ENCODE measurements at regions not wholly inside any gene's neighbourhood (a gene's known extent, or its start where the extent isn't known, plus 50 kb on each side); places are given as distances from the start of the nearest gene placed in this dataset.

GRCh38 chr14:83347874-83348273 lies 1814.2 kb upstream of the SEL1L start:
- Histone ChIP-seq H3K4me3 (ENCODE audit: low read depth, low read length) (no peak overlapping the region), H3K4me1 (ENCODE audit: control insufficient read depth, insufficient read depth, low read length) (no peaks in the 10 kb centered on the region), H3K27me3 (ENCODE audit: control insufficient read depth, insufficient read depth, low read length) (no peaks in the 10 kb centered on the region), H3K27ac (ENCODE audit: low read depth, low read length) (no peak overlapping the region), H3K36me3 (ENCODE audit: control insufficient read depth, insufficient read depth, low read length) (no peaks in the 10 kb centered on the region), H3K9me3 (ENCODE audit: control insufficient read depth, insufficient read depth, low read length) (no peaks in the 10 kb centered on the region)
- no CpG with 5 or more reads among the region's 1 CpG for WGBS (ENCODE audit: insufficient coverage)
- no peak for DNase-seq (ENCODE audit: low read depth in 4 of 6, low spot score in 6 of 6)

DNA sequence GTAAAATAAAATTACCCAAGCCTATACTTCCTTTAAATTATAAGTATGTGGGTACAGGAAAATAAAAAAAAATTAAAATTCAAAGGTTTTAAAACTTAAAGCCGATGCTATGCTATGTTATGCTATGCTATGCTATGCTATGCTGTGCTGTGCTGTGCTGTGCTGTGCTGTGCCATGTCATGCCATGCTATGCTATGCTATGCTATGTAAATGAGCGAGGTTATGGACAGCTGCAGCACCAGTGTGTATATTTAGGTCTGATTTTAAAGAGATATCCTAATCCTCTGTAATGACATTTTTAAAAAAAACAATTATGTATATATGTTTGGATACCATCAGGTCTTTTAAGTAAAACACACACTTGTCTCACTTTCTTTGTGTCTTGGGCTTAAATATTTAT lies 1822.0 kb upstream of the SEL1L start:
- Histone ChIP-seq H3K4me3 (ENCODE audit: low read depth, low read length) (no peak overlapping the region), H3K27me3 (ENCODE audit: control insufficient read depth, insufficient read depth, low read length) (no peaks in the 10 kb centered on the region), H3K9me3 (ENCODE audit: control insufficient read depth, insufficient read depth, low read length) (no peaks in the 10 kb centered on the region), H3K36me3 (ENCODE audit: control insufficient read depth, insufficient read depth, low read length) (no peaks in the 10 kb centered on the region), H3K27ac (ENCODE audit: low read depth, low read length) (no peak overlapping the region), H3K4me1 (ENCODE audit: control insufficient read depth, insufficient read depth, low read length) (no peaks in the 10 kb centered on the region)
- DNase-seq (ENCODE audit: low read depth in 4 of 6, low spot score in 6 of 6) = no peak
- WGBS (ENCODE audit: insufficient coverage) = no CpG with 5 or more reads among the region's 2 CpGs

GRCh38 chr14:83356080-83356479 lies 1822.4 kb upstream of the SEL1L start:
- Histone ChIP-seq H3K36me3 (ENCODE audit: control insufficient read depth, insufficient read depth, low read length) (no peaks in the 10 kb centered on the region), H3K4me3 (ENCODE audit: low read depth, low read length) (no peak overlapping the region), H3K27me3 (ENCODE audit: control insufficient read depth, insufficient read depth, low read length) (no peaks in the 10 kb centered on the region), H3K27ac (ENCODE audit: low read depth, low read length) (no peak overlapping the region), H3K4me1 (ENCODE audit: control insufficient read depth, insufficient read depth, low read length) (no peaks in the 10 kb centered on the region), H3K9me3 (ENCODE audit: control insufficient read depth, insufficient read depth, low read length) (no peaks in the 10 kb centered on the region)
- WGBS (ENCODE audit: insufficient coverage) = no CpG with 5 or more reads among the region's 5 CpGs
- DNase-seq (ENCODE audit: low read depth in 4 of 6, low spot score in 6 of 6) = peak in 2 of 6 donors; percentile 25 to 28

DNA sequence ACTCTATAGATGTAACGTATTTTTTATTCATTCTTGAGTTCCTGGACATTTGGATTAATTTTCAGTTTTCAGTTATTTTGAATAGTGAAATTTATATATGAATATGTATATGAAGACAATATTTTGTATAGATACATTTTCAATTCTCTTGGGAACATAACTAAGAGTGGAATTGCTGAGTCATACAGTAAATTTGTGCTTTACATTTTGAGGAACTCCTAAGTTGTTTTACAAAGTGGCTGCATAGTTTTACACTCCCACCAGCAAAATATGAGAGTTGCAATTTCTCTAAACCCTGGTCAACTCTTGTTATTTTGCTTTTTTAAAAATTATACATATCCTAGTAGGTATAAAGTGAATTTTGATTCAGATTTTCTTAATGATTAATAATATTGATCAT lies 1838.6 kb upstream of the SEL1L start:
- Histone ChIP-seq H3K9me3 (ENCODE audit: control insufficient read depth, insufficient read depth, low read length) (no peaks in the 10 kb centered on the region), H3K4me3 (ENCODE audit: low read depth, low read length) (no peak overlapping the region), H3K4me1 (ENCODE audit: control insufficient read depth, insufficient read depth, low read length) (no peaks in the 10 kb centered on the region), H3K36me3 (ENCODE audit: control insufficient read depth, insufficient read depth, low read length) (no peaks in the 10 kb centered on the region), H3K27ac (ENCODE audit: low read depth, low read length) (no peak overlapping the region), H3K27me3 (ENCODE audit: control insufficient read depth, insufficient read depth, low read length) (no peaks in the 10 kb centered on the region)
- WGBS (ENCODE audit: insufficient coverage) = no CpG with 5 or more reads among the region's 1 CpG
- no peak for DNase-seq (ENCODE audit: low read depth in 4 of 6, low spot score in 6 of 6)

DNA sequence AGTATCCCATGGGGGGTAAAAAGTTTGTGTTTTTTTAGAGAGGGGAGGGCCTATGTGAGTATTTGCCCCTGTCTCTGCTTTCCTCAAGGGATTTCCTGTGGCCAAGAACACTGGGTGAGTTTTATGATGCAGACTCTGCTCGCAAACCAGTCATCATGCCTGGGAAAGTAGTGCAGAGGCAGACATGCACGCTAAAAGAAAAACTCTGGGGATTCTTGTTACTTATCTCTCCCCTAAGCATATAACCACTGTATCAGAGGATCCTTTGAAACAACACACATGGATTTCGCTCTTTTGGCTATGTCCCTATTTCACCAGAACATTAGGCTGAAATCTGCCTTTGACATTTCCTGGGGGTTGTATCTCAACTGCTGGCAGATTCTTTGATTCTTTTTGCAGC lies 1845.8 kb upstream of the SEL1L start:
- peak in 2 of 6 donors; percentile 4 to 19 for DNase-seq (ENCODE audit: low read depth in 4 of 6, low spot score in 6 of 6)
- H3K36me3 ChIP-seq (ENCODE audit: control insufficient read depth, insufficient read depth, low read length) = no peaks in the 10 kb centered on the region
- H3K27ac ChIP-seq (ENCODE audit: low read depth, low read length) = no peak overlapping the region
- H3K9me3 ChIP-seq (ENCODE audit: control insufficient read depth, insufficient read depth, low read length) = no peaks in the 10 kb centered on the region
- H3K4me1 ChIP-seq (ENCODE audit: control insufficient read depth, insufficient read depth, low read length) = no peaks in the 10 kb centered on the region
- H3K4me3 ChIP-seq (ENCODE audit: low read depth, low read length) = no peak overlapping the region
- 73% methylated on average over 2 of the region's 3 CpGs for WGBS (ENCODE audit: insufficient coverage)
- H3K27me3 ChIP-seq (ENCODE audit: control insufficient read depth, insufficient read depth, low read length) = no peaks in the 10 kb centered on the region

DNA sequence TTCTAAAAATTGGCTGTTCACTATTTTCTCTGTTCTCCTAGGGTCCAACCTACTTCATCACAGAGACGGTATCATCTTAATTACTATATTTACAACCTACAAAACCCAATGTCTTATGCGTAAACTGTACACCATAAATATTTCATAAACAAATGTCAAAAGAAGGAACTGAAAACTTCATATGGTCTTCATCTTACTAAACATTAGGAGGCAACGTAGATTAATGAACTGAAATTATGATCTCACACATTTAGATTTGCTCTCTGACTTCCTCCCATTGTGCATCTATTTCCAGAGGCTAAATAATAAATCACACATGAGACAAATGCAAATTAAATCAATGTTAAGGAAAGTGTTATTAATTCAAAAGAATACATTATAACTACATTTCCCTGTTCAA lies 1850.6 kb upstream of the SEL1L start:
- no peak for DNase-seq (ENCODE audit: low read depth in 4 of 6, low spot score in 6 of 6)
- H3K9me3 ChIP-seq (ENCODE audit: control insufficient read depth, insufficient read depth, low read length) = no peaks in the 10 kb centered on the region
- no peak overlapping the region for H3K27ac ChIP-seq (ENCODE audit: low read depth, low read length)
- no peaks in the 10 kb centered on the region for H3K4me1 ChIP-seq (ENCODE audit: control insufficient read depth, insufficient read depth, low read length)
- H3K27me3 ChIP-seq (ENCODE audit: control insufficient read depth, insufficient read depth, low read length) = no peaks in the 10 kb centered on the region
- WGBS (ENCODE audit: insufficient coverage) = 100% methylated on average over 2 of the region's 3 CpGs
- no peak overlapping the region for H3K4me3 ChIP-seq (ENCODE audit: low read depth, low read length)
- no peaks in the 10 kb centered on the region for H3K36me3 ChIP-seq (ENCODE audit: control insufficient read depth, insufficient read depth, low read length)

GRCh38 chr14:83395321-83395720 lies 1861.7 kb upstream of the SEL1L start:
- H3K9me3 ChIP-seq (ENCODE audit: control insufficient read depth, insufficient read depth, low read length) = no peaks in the 10 kb centered on the region
- WGBS (ENCODE audit: insufficient coverage) = no CpG with 5 or more reads among the region's 2 CpGs

GRCh38 chr14:83416476-83416875 lies 1882.8 kb upstream of the SEL1L start:
- WGBS (ENCODE audit: insufficient coverage) = no CpG with 5 or more reads among the region's 2 CpGs
- no peaks in the 10 kb centered on the region for H3K36me3 ChIP-seq (ENCODE audit: control insufficient read depth, insufficient read depth, low read length)

More at GRCh38 chr14:83395321-83395720, 1861.7 kb upstream of the SEL1L start:
- no peaks in the 10 kb centered on the region for H3K36me3 ChIP-seq (ENCODE audit: control insufficient read depth, insufficient read depth, low read length)
- H3K4me3 ChIP-seq (ENCODE audit: low read depth, low read length) = no peak overlapping the region
- H3K27ac ChIP-seq (ENCODE audit: low read depth, low read length) = no peak overlapping the region
- H3K4me1 ChIP-seq (ENCODE audit: control insufficient read depth, insufficient read depth, low read length) = no peaks in the 10 kb centered on the region
- DNase-seq (ENCODE audit: low read depth in 4 of 6, low spot score in 6 of 6) = no peak
- H3K27me3 ChIP-seq (ENCODE audit: control insufficient read depth, insufficient read depth, low read length) = no peaks in the 10 kb centered on the region

DNA sequence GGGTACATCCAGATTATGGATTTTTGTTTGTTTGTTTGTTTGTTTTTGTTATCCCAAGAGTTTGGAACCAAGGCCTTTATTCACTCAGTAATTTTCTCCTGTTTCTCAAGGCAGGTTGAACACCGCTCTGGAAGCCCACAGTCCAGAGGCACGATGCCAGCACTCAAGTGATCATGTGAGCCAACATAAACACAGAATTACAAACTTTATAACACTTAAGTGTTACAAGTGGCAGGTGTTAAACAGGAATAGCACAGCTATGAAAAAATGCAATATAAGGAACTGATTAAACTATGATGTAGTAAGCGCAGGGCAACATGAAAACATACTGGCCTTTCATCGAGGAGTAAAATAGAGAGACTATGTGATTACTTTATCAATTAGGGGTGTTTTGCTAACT lies 1885.8 kb upstream of the SEL1L start:
- H3K36me3 ChIP-seq (ENCODE audit: control insufficient read depth, insufficient read depth, low read length) = no peaks in the 10 kb centered on the region
- WGBS (ENCODE audit: insufficient coverage) = 100% methylated on average over 1 of the region's 4 CpGs
- H3K4me1 ChIP-seq (ENCODE audit: control insufficient read depth, insufficient read depth, low read length) = no peaks in the 10 kb centered on the region
- H3K9me3 ChIP-seq (ENCODE audit: control insufficient read depth, insufficient read depth, low read length) = no peaks in the 10 kb centered on the region
- no peak for DNase-seq (ENCODE audit: low read depth in 4 of 6, low spot score in 6 of 6)
- no peaks in the 10 kb centered on the region for H3K27me3 ChIP-seq (ENCODE audit: control insufficient read depth, insufficient read depth, low read length)
- H3K4me3 ChIP-seq (ENCODE audit: low read depth, low read length) = no peak overlapping the region
- no peak overlapping the region for H3K27ac ChIP-seq (ENCODE audit: low read depth, low read length)

More at GRCh38 chr14:83416476-83416875, 1882.8 kb upstream of the SEL1L start:
- H3K9me3 ChIP-seq (ENCODE audit: control insufficient read depth, insufficient read depth, low read length) = no peaks in the 10 kb centered on the region
- H3K27me3 ChIP-seq (ENCODE audit: control insufficient read depth, insufficient read depth, low read length) = no peaks in the 10 kb centered on the region
- no peaks in the 10 kb centered on the region for H3K4me1 ChIP-seq (ENCODE audit: control insufficient read depth, insufficient read depth, low read length)
- no peak overlapping the region for H3K4me3 ChIP-seq (ENCODE audit: low read depth, low read length)
- DNase-seq (ENCODE audit: low read depth in 4 of 6, low spot score in 6 of 6) = no peak
- no peak overlapping the region for H3K27ac ChIP-seq (ENCODE audit: low read depth, low read length)

DNA sequence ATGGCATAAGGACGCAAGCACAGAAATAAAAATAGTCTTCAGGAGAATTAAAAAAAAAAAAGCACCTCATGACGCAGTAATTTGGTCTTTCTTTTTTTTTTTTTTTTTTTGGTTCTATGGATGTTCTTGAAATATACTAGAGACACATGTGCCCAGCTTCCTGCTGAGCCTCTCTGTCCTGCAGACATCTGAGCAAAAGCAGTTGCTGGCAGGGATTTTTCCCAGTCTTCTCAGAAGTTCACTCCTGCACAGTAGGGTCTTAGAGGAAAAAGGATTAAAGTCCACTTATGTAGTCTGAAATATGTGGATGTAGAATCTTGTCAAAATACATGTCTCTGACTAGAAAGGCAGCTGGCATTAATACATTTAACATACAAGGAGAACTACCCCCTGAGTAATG lies 1888.1 kb upstream of the SEL1L start:
- H3K9me3 ChIP-seq (ENCODE audit: control insufficient read depth, insufficient read depth, low read length) = no peaks in the 10 kb centered on the region
- WGBS (ENCODE audit: insufficient coverage) = no CpG with 5 or more reads among the region's 2 CpGs
- H3K4me1 ChIP-seq (ENCODE audit: control insufficient read depth, insufficient read depth, low read length) = no peaks in the 10 kb centered on the region
- no peak overlapping the region for H3K4me3 ChIP-seq (ENCODE audit: low read depth, low read length)
- H3K27me3 ChIP-seq (ENCODE audit: control insufficient read depth, insufficient read depth, low read length) = no peaks in the 10 kb centered on the region
- DNase-seq (ENCODE audit: low read depth in 4 of 6, low spot score in 6 of 6) = peak in 1 of 6 donors; percentile 31
- H3K36me3 ChIP-seq (ENCODE audit: control insufficient read depth, insufficient read depth, low read length) = no peaks in the 10 kb centered on the region
- no peak overlapping the region for H3K27ac ChIP-seq (ENCODE audit: low read depth, low read length)
